GDM1 (cell line): ENCODE measurements at regions not wholly inside any gene's neighbourhood (a gene's known extent, or its start where the extent isn't known, plus 50 kb on each side); places are given as distances from the start of the nearest gene placed in this dataset.
"Not testable (repeated sequence)": the region's sequence is repeated elsewhere in the genome, so short reads cannot be mapped to it uniquely, and the experiment has no call there.

ENCODE experiments used
- DNase-seq: peaks from one replicate; lab custom pipeline; 2025; lab: John Stamatoyannopoulos, UW

- DNase-seq, result peak; percentile 66
Observed at GRCh38 chr14:22386924-22387775, 201.9 kb downstream of the DAD1 start.

- no peak for DNase-seq
Observed at GRCh38 chr14:22384974-22385526, 204.0 kb downstream of the DAD1 start.

GRCh38 chr14:22384167-22384549, 204.9 kb downstream of the DAD1 start:
- DNase-seq, result no peak

- DNase-seq, result no peak
Observed at GRCh38 chr14:22383515-22384166, 205.4 kb downstream of the DAD1 start.

- DNase-seq, result no peak
Observed at GRCh38 chr14:22382955-22383354, 206.1 kb downstream of the DAD1 start.

- no peak for DNase-seq
Observed at GRCh38 chr14:22382395-22382794, 206.6 kb downstream of the DAD1 start.

- no peak for DNase-seq
Observed at GRCh38 chr14:22381766-22382165, 207.3 kb downstream of the DAD1 start.

- DNase-seq, result no peak
Observed at GRCh38 chr14:22381408-22381760, 207.6 kb downstream of the DAD1 start.

GRCh38 chr14:22380571-22381407, 208.2 kb downstream of the DAD1 start:
- DNase-seq, result no peak

GRCh38 chr14:22379727-22380126, 209.3 kb downstream of the DAD1 start:
- no peak for DNase-seq

GRCh38 chr14:22378181-22378580, 210.8 kb downstream of the DAD1 start:
- DNase-seq, result no peak

GRCh38 chr14:22375321-22375930, 213.6 kb downstream of the DAD1 start:
- DNase-seq, result peak; percentile 25

- no peak for DNase-seq
Observed at GRCh38 chr14:22370084-22370847, 218.8 kb downstream of the DAD1 start.

GRCh38 chr14:22358726-22359125, 230.3 kb downstream of the DAD1 start:
- DNase-seq, result no peak

- not testable (repeated sequence) for DNase-seq
Observed at GRCh38 chr14:22349281-22349680, 239.7 kb downstream of the DAD1 start.

- DNase-seq, result no peak
Observed at GRCh38 chr14:22344673-22345072, 244.4 kb downstream of the DAD1 start.

- not testable (repeated sequence) for DNase-seq
Observed at GRCh38 chr14:22344209-22344608, 244.8 kb downstream of the DAD1 start.

- DNase-seq, result no peak
Observed at GRCh38 chr14:22341049-22341448, 248.0 kb downstream of the DAD1 start.

GRCh38 chr14:22338917-22339715, 249.9 kb downstream of the DAD1 start:
- DNase-seq, result no peak

GRCh38 chr14:22338381-22338780, 250.6 kb downstream of the DAD1 start:
- no peak for DNase-seq
